H1 (cell line): ENCODE measurements at regions not wholly inside any gene's neighbourhood (a gene's known extent, or its start where the extent isn't known, plus 50 kb on each side); places are given as distances from the start of the nearest gene placed in this dataset.

Experiments
- ATF3 ChIP-seq: IDR thresholded peaks from 2 replicates; pipeline ENCODE4 v1.6.1; 2011; ENCODE audit warnings: low read depth, mild to moderate bottlenecking, low read length; ENCODE audit not compliant: insufficient read depth
- BCL11A ChIP-seq, 2 experiments: IDR thresholded peaks; one replicate each; pipeline ENCODE4 v1.6.1; 2011; ENCODE audit warnings: low read depth in 2 of 2, low read length in 2 of 2, mild to moderate bottlenecking in 2 of 2
- BRCA1 ChIP-seq: IDR thresholded peaks from 2 replicates; pipeline ENCODE4 v1.6.1; 2012; ENCODE audit warnings: low read depth, low read length, improper control_type of control experiment
- CEBPB ChIP-seq: IDR thresholded peaks from 2 replicates; pipeline ENCODE4 v1.6.1; 2012; ENCODE audit warnings: low read depth, low read length
- CTCF ChIP-seq, 3 experiments: IDR thresholded peaks; 1 replicate in 2 of 3; 2 replicates in 1 of 3; pipeline versions ENCODE4 v1.5.1 to v1.6.1; 2011; ENCODE audit warnings: low read length in 3 of 3, mild to moderate bottlenecking in 3 of 3, inconsistent platforms in 2 of 3, low read depth in 1 of 3, moderate library complexity in 1 of 3; ENCODE audit not compliant: insufficient read depth in 1 of 3; ENCODE audit errors: control extremely low read depth in 1 of 3
- EZH2 ChIP-seq: fragments of 200-600 bp; sonication (generic); IDR thresholded peaks from 2 replicates; pipeline ENCODE4 v1.7.1; 2012; ENCODE audit warnings: low read depth, mild to moderate bottlenecking, moderate library complexity, low read length, inconsistent platforms; ENCODE audit not compliant: severe bottlenecking
- JUND ChIP-seq: IDR thresholded peaks from 2 replicates; pipeline ENCODE4 v1.6.1; 2011; ENCODE audit warnings: mild to moderate bottlenecking, improper control_type of control experiment, low read length
- KDM5A ChIP-seq: fragments of 200-600 bp; IDR thresholded peaks from 2 replicates; pipeline ENCODE4 v1.7.1; 2012; ENCODE audit warnings: mild to moderate bottlenecking, low read length, inconsistent platforms, mixed read lengths
- NRF1 ChIP-seq: IDR thresholded peaks from 2 replicates; pipeline ENCODE4 v1.6.1; 2011; ENCODE audit warnings: mild to moderate bottlenecking, low read depth, low read length, improper control_type of control experiment
- POLR2A ChIP-seq, 2 experiments: IDR thresholded peaks; 1 replicate in 1 of 2; 2 replicates in 1 of 2; pipeline ENCODE4 v1.6.1; 2011; ENCODE audit warnings: low read depth in 2 of 2, low read length in 2 of 2, mild to moderate bottlenecking in 2 of 2; ENCODE audit errors: control extremely low read depth in 1 of 2
- POLR2AphosphoS5 ChIP-seq: IDR thresholded peaks from 2 replicates; pipeline ENCODE4 v1.6.1; 2011; ENCODE audit warnings: low read depth, low read length
- RAD21 ChIP-seq, 2 experiments: IDR thresholded peaks in 1 of 2; conservative IDR thresholded peaks in 1 of 2; 2 replicates each; pipeline ENCODE4 v1.6.1; 2011; ENCODE audit warnings: low read depth in 2 of 2, low read length in 2 of 2, improper control_type of control experiment in 1 of 2, inconsistent platforms in 1 of 2, mild to moderate bottlenecking in 1 of 2, moderate library complexity in 1 of 2
- TAF1 ChIP-seq: IDR thresholded peaks from 2 replicates; pipeline ENCODE4 v1.6.1; 2011; ENCODE audit warnings: mild to moderate bottlenecking, low read depth, low read length

DNA sequence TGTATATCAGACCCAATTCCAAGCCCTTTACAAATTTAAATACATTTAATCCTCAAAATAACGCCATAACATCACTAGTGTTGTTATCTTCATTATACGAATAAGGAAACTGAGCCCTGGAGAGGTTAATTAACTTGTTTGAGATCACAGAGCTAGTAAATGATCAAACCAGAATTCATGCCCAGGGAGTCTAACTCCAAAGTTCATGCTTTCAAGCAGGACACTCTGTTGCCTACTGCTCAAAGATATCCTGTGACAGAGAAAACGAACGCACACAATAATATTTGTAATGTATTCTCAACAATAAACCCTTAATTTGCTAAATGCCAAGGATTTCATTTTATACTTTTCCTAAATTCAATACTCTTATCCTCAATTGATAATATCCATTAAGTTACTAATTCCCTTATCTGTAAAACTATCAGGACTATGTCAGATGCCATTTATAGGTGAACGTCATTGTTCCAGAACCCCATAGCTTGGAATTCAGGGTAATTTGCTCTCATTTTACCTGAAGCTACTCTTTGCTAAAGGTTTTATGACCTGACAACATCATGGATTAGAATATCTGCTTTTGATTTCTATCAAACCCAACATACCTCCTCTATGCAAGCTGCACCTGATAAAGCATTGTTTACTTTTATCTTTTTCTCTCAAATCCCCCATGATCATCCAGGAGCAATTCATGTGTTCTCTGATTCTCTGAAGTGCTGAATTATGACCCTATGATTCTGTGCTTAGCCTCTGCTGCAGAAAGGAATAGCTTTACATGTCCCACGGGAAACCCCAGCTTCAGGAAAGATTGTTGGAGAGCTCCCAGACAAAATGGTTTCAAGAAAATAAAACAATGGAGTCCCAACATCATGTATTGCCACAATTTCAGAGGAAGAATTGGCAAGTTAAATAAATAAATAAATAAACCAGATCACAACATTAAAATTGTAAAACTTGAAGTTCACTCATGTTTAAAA, 150.2 kb upstream of the CDK1 start:
- TF ChIP-seq CTCF (IDR thresholded peaks at IDR 0.05; ENCODE audit: control extremely low read depth in 1 of 3, insufficient read depth in 1 of 3, low read depth in 1 of 3, low read length in 3 of 3) = no peak
- TF ChIP-seq TAF1 = no peak
- no peak for TF ChIP-seq CEBPB
- no peak for TF ChIP-seq BCL11A (IDR thresholded peaks at IDR 0.05; ENCODE audit: low read depth in 2 of 2, low read length in 2 of 2)
- no peak for TF ChIP-seq JUND
- no peak for TF ChIP-seq NRF1
- no peak for TF ChIP-seq POLR2A (IDR thresholded peaks at IDR 0.05; ENCODE audit: control extremely low read depth in 1 of 2, low read depth in 2 of 2, low read length in 2 of 2)
- TF ChIP-seq RAD21 (IDR thresholded peaks at IDR 0.05 in 1 of 2, conservative IDR thresholded peaks at IDR 0.05 in 1 of 2; ENCODE audit: low read depth in 2 of 2, low read length in 2 of 2) = no peak
- TF ChIP-seq ATF3 = no peak
- no peak for TF ChIP-seq POLR2AphosphoS5
- no peak for TF ChIP-seq KDM5A
- no peak for TF ChIP-seq BRCA1
- TF ChIP-seq EZH2 = no peak
